PC-3 (cell line): ENCODE measurements at regions not wholly inside any gene's neighbourhood (a gene's known extent, or its start where the extent isn't known, plus 50 kb on each side); places are given as distances from the start of the nearest gene placed in this dataset.
"Not testable (repeated sequence)": the region's sequence is repeated elsewhere in the genome, so short reads cannot be mapped to it uniquely, and the experiment has no call there.

ENCODE experiments used
- ATAC-seq: fragments of 200-7000 bp; cut with Tn5 transposase; 2 replicates; pipeline ENCODE4 v1.9.1; 2020; ENCODE audit warnings: mild to moderate bottlenecking, moderate library complexity
- BruUV-seq: library from RNA; stranded (reverse); fragments of 400-500 nt; replicated peaks from 2 replicates; lab custom pipeline; 2021; lab: Mats Ljungman, UMichigan
- CTCF ChIA-PET: fragments of 300-600 bp; sonication (Branson Sonifier 250); formaldehyde crosslinking; loops from one replicate; lab custom pipeline; 2022; ENCODE audit warnings: antibody characterized with exemption; lab: Charles Lee
- POLR2A ChIA-PET: fragments of 300-600 bp; sonication (Branson Sonifier 250); formaldehyde crosslinking; loops from one replicate; lab custom pipeline; 2022; ENCODE audit warnings: antibody characterized with exemption; ENCODE audit not compliant: unreplicated experiment; lab: Charles Lee
- DNase-seq: peaks from one replicate; pipeline ENCODE4 v3.0.0-alpha.2; 2015
- H2AFZ ChIP-seq: fragments of 300-600 bp; sonication (generic); 2 replicates; pipeline ENCODE4 v1.6.0; 2016; ENCODE audit warnings: antibody characterized with exemption, low read length
- H3F3A ChIP-seq: fragments of 300-600 bp; sonication (generic); one replicate; pipeline ENCODE4 v1.6.0; 2017; ENCODE audit warnings: antibody characterized with exemption, low read length, control low read depth, mild to moderate bottlenecking; ENCODE audit not compliant: unreplicated experiment
- H3K27ac ChIP-seq: fragments of 300-600 bp; sonication (generic); 2 replicates; pipeline ENCODE4 v1.5.1; 2016; ENCODE audit warnings: mild to moderate bottlenecking, low read length
- H3K27me3 ChIP-seq: fragments of 300-600 bp; sonication (generic); 2 replicates; pipeline ENCODE4 v1.6.1; 2016; ENCODE audit warnings: low read length, mixed read lengths
- H3K36me3 ChIP-seq: fragments of 300-600 bp; sonication (generic); 2 replicates; pipeline ENCODE4 v1.6.1; 2016; ENCODE audit warnings: low read depth, mixed run types, low read length, mixed read lengths
- H3K4me1 ChIP-seq: fragments of 300-600 bp; sonication (generic); 2 replicates; pipeline ENCODE4 v1.5.1; 2016; ENCODE audit warnings: low read length; ENCODE audit not compliant: insufficient read depth
- H3K4me2 ChIP-seq: fragments of 300-600 bp; sonication (generic); 2 replicates; pipeline ENCODE4 v1.6.0; 2016; ENCODE audit warnings: low read length
- H3K4me3 ChIP-seq: fragments of 300-600 bp; sonication (generic); 2 replicates; pipeline ENCODE4 v1.5.1; 2016; ENCODE audit warnings: mild to moderate bottlenecking, low read length, mixed read lengths
- H3K79me2 ChIP-seq: fragments of 300-600 bp; sonication (generic); 2 replicates; pipeline ENCODE4 v1.6.1; 2017; ENCODE audit warnings: low read length, mixed read lengths
- H3K9ac ChIP-seq: fragments of 300-600 bp; sonication (generic); 2 replicates; pipeline ENCODE4 v1.6.0; 2016; ENCODE audit warnings: mild to moderate bottlenecking, low read length
- H3K9me2 ChIP-seq: fragments of 300-600 bp; sonication (generic); replicated peaks from 2 replicates; pipeline ENCODE4 v1.6.1; 2016; ENCODE audit warnings: mixed run types, low read length, mixed read lengths
- H3K9me3 ChIP-seq: fragments of 300-600 bp; sonication (generic); 2 replicates; pipeline ENCODE4 v1.6.1; 2016; ENCODE audit warnings: low read length, mixed read lengths
- H4K20me1 ChIP-seq: fragments of 300-600 bp; sonication (generic); 2 replicates; pipeline ENCODE4 v1.6.1; 2016; ENCODE audit warnings: low read length, mixed read lengths
- intact Hi-C: fragments of 100-400 bp; cut with micrococcal nuclease; formaldehyde crosslinking; loops from 2 replicates; pipeline ENCODE4 v1.9.0; 2023

DNA sequence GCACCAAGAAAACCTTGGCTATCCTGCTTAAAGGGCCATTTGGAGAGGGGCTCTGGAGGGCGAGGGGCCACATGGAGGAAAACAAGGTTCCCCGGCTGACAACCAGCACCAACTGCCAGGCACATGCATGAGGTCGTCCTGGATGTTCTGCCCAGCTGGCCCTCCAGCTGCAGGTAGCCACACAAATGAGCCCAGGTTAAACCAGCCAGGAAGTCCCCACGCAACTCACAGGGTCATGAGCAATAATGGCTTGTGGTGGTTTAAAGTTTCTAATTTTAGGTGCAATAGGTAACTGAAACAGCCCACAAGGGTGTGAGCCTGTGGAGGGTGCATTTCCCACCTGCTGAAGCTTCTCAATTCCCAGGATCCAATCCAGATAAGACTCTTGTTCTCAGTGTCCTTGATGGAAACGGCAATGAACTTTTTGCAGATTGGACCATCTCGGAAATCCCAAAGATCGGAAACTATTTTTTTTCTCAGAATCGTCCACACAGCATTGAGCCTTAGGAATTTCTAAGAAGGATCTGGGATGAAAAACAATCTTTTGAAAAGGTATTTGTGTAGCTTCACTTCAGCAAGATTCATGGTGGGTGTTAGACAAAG, 123.2 kb downstream of the UNC93B1 start:
- POLR2A ChIA-PET, CTCF ChIA-PET: not testable (repeated sequence)

DNA sequence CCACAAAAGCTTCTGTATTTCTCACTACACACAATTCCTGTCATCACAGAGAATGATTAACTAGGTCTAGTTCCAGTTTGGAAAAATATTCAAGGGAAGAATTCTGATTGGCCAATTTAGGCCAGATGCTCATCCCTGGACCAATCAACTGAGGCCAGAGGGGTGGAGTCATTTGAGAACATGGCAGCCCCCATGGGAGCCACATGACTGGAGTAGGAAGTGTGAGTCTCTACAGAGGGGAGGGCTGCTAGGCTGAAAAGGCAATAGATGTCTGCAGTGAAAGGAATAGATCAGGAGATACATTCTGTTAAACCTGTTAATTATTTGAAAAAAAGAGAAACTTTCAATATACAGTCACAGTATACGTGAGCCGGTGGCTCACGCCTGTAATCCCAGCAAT, 125.2 kb downstream of the UNC93B1 start:
- POLR2A ChIA-PET, H4K20me1 ChIP-seq, H3K9me2 ChIP-seq, H3K4me3 ChIP-seq, H3F3A ChIP-seq, DNase-seq, H3K36me3 ChIP-seq, H3K27me3 ChIP-seq, H3K79me2 ChIP-seq, intact Hi-C loops, H3K4me1 ChIP-seq, H3K4me2 ChIP-seq, H3K9ac ChIP-seq, H2AFZ ChIP-seq, H3K9me3 ChIP-seq, ATAC-seq, BruUV-seq, H3K27ac ChIP-seq, CTCF ChIA-PET: not testable (repeated sequence)

More for the DNA sequence above, 123.2 kb downstream of the UNC93B1 start:
- H3K79me2 ChIP-seq, intact Hi-C loops, H3K9ac ChIP-seq, H3K4me2 ChIP-seq, BruUV-seq, H3K27ac ChIP-seq, H3K4me3 ChIP-seq, DNase-seq, H3K27me3 ChIP-seq, H3K36me3 ChIP-seq, H3F3A ChIP-seq, H3K9me2 ChIP-seq, H3K4me1 ChIP-seq, ATAC-seq, H4K20me1 ChIP-seq, H3K9me3 ChIP-seq, H2AFZ ChIP-seq: not testable (repeated sequence)

DNA sequence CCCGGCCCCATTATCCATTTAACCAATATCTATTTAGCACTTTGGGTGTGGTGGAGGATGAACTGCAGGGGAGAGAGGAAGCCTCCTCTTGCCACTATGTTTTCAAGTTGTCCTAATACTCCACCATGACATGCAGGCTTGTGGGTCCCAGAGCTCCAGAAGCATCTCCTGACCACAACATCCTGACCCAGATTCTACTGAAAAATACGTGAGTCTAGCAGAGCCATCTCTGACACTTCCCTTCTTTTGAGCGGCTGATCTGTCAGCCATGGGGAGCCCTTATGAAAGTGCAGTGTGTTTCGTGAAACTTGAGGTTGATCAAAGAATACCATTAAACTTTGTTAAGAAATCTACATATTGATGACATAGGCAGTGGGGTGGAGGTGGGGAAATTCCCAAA, 126.6 kb downstream of the UNC93B1 start:
- not testable (repeated sequence) for ATAC-seq

DNA sequence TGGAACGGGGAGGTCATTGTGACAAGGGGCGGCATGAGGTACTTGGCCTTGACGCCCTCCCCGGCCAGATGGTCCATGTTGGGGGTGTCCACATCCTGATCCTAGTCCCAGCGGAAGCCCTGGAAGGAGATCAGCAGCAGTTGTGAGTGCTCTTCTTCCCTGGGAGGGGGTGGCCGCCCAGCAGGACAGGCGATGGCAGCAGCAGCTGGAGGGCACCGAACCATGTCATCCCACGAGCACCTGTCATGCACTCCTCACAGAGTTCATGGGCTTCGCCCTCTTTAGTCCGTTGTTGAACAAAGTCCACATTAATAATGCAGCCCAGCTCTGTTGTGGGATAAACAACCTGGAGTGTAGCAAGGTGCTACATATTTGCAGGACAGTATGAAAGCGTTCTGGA, 130.7 kb downstream of the UNC93B1 start:
- H3F3A ChIP-seq, H3K27ac ChIP-seq, POLR2A ChIA-PET, H3K4me3 ChIP-seq, H3K4me1 ChIP-seq, H3K9me3 ChIP-seq, BruUV-seq, H3K36me3 ChIP-seq, H3K79me2 ChIP-seq, H4K20me1 ChIP-seq, H2AFZ ChIP-seq, CTCF ChIA-PET, H3K4me2 ChIP-seq, ATAC-seq, H3K9ac ChIP-seq, H3K27me3 ChIP-seq, H3K9me2 ChIP-seq, DNase-seq, intact Hi-C loops: not testable (repeated sequence)

More for the DNA sequence above, 126.6 kb downstream of the UNC93B1 start:
- H3K79me2 ChIP-seq, H3K9ac ChIP-seq, H3K9me2 ChIP-seq, H3K27me3 ChIP-seq, H3K4me2 ChIP-seq, H3F3A ChIP-seq, DNase-seq, intact Hi-C loops, H4K20me1 ChIP-seq, H2AFZ ChIP-seq, BruUV-seq, H3K4me3 ChIP-seq, POLR2A ChIA-PET, H3K36me3 ChIP-seq, H3K27ac ChIP-seq, H3K9me3 ChIP-seq, CTCF ChIA-PET, H3K4me1 ChIP-seq: not testable (repeated sequence)

DNA sequence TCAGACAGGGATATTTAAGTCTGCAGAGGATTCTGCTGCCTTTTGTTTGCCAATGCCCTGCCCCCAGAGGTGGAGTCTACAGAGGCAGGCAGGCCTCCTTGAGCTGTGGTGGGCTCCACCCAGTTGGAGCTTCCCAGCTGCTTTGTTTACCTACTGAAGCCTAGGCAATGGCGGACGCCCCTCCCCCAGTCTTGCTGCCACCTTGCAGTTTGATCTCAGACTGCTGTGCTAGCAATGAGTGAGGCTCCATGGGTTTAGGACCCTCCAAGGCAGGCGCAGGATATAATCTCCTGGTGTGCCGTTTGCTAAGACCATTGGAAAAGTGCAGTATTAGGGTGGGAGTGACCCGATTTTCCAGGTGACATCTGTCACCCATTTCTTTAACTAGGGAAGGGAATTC, 132.7 kb downstream of the UNC93B1 start:
- BruUV-seq, H2AFZ ChIP-seq, intact Hi-C loops, H3F3A ChIP-seq, H3K4me1 ChIP-seq, H3K27me3 ChIP-seq, H4K20me1 ChIP-seq, H3K9me3 ChIP-seq, H3K27ac ChIP-seq, DNase-seq, H3K36me3 ChIP-seq, H3K9me2 ChIP-seq, POLR2A ChIA-PET, H3K79me2 ChIP-seq, H3K4me3 ChIP-seq, H3K9ac ChIP-seq, ATAC-seq, H3K4me2 ChIP-seq, CTCF ChIA-PET: not testable (repeated sequence)

DNA sequence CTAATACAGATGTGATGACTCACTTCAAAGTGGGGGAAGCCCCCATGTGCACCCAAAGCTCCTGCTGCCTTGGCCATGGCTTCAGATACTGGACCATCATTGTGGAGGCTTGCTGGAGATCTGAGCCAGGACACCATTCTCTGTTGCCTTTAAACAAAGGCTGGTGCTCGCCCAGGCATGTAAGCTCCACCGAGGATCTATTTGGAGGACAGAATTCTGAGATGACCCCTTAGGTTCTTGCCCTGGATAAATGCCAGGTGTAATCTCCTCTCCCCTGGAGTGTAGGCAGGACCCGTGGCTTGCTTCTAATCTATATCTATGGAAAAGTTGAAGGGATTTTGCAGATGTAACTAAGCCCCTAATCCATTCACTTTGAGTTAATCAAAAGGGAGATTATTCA, 141.0 kb downstream of the UNC93B1 start:
- CTCF ChIA-PET, H3K27me3 ChIP-seq, H3K9me2 ChIP-seq, H3K36me3 ChIP-seq, H3K4me2 ChIP-seq, H3K9me3 ChIP-seq, ATAC-seq, H3K27ac ChIP-seq, H3K79me2 ChIP-seq, POLR2A ChIA-PET, H2AFZ ChIP-seq, H3K9ac ChIP-seq, intact Hi-C loops, H3F3A ChIP-seq, H4K20me1 ChIP-seq, H3K4me1 ChIP-seq, DNase-seq, H3K4me3 ChIP-seq, BruUV-seq: not testable (repeated sequence)
